ENCODE measurements at regions not wholly inside any gene's neighbourhood (a gene's known extent, or its start where the extent isn't known, plus 50 kb on each side); places are given as distances from the start of the nearest gene placed in this dataset.

- DNase-seq = no peak
- H3K4me3 ChIP-seq = no peak overlapping the region
- H3K9me3 ChIP-seq = no peaks in the 10 kb centered on the region
- H3K27me3 ChIP-seq = no peaks in the 10 kb centered on the region
- H3K36me3 ChIP-seq = no peaks in the 10 kb centered on the region
These were observed 58.6 kb downstream of the TMEM17 start for GRCh38 chr2:62447411-62447810.

- Histone ChIP-seq H3K9me3 (no peaks in the 10 kb centered on the region), H3K27me3 (no peaks in the 10 kb centered on the region), H3K4me3 (no peak overlapping the region), H3K36me3 (no peaks in the 10 kb centered on the region)
- DNase-seq = no peak
These were observed 59.5 kb downstream of the TMEM17 start for GRCh38 chr2:62446491-62446890.

DNA sequence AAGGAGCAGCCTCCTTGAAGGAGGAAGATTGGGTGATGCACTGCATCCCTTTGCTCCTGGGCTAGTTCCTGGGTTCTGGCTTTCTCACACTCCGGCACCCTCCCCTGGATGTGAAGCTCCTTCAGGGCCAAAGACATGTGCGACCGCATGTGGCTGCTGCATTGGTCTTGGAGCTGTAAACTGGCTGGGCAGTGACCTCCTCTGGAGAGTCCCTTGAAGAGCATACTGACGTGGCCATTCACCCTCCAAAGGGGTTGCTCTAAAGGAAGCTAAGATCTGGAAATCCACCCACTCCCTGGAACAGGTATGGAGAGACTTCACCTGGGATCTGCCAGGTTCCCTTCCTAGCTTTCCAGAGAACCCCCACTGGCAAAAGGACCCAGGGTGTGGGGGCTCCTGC lies 62.1 kb downstream of the TMEM17 start:
- Histone ChIP-seq H3K27me3 (no peaks in the 10 kb centered on the region), H3K9me3 (no peaks in the 10 kb centered on the region), H3K36me3 (no peaks in the 10 kb centered on the region), H3K4me3 (no peak overlapping the region)
- DNase-seq = no peak

- DNase-seq = no peak
- H3K36me3 ChIP-seq = no peaks in the 10 kb centered on the region
- no peaks in the 10 kb centered on the region for H3K9me3 ChIP-seq
- H3K27me3 ChIP-seq = no peaks in the 10 kb centered on the region
- H3K4me3 ChIP-seq = no peak overlapping the region
These were observed 62.5 kb downstream of the TMEM17 start for GRCh38 chr2:62443471-62443870.

DNA sequence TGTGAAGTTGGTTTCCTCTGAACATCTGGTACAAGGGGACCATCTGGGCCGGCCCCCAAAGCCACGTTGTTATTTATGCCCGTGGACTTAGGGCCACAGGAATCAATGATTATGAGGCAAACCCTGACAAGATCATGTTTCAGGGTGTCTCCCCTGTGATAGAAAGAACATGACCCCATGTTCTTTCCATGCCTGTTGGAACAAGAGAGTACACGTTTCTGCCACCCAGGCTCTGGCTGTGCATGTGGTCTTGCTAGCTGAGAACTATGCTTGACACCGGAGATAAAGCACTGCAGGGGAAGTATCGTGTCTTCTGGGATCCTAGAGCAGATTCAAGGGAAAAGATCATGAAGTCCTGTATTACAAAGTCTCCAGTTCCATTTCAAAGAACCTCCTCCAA lies 64.2 kb downstream of the TMEM17 start:
- Histone ChIP-seq H3K4me3 (no peak overlapping the region), H3K36me3 (no peaks in the 10 kb centered on the region), H3K27me3 (no peaks in the 10 kb centered on the region), H3K9me3 (no peaks in the 10 kb centered on the region)
- no peak for DNase-seq

DNA sequence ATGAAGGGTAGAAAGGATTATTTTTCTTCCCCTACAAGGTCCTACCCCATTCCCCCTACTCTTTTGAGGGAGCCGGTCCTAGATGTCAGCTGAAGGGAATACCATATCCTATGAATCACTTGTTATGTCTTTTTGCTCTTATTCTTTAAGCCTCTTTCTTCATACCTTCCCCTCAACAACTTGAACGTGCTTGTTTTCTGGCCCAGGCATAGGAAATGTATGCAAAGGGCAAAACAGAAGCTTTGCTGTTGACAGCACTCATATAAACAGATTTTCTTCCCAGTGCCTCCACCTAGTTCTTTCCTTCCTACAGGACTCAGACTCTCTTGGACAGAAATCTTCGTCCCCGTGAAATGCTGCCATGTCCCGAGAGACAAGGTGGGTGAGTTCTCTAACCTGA lies 64.6 kb downstream of the TMEM17 start:
- Histone ChIP-seq H3K36me3 (no peaks in the 10 kb centered on the region), H3K9me3 (no peaks in the 10 kb centered on the region), H3K4me3 (no peak overlapping the region), H3K27me3 (no peaks in the 10 kb centered on the region)
- no peak for DNase-seq

DNA sequence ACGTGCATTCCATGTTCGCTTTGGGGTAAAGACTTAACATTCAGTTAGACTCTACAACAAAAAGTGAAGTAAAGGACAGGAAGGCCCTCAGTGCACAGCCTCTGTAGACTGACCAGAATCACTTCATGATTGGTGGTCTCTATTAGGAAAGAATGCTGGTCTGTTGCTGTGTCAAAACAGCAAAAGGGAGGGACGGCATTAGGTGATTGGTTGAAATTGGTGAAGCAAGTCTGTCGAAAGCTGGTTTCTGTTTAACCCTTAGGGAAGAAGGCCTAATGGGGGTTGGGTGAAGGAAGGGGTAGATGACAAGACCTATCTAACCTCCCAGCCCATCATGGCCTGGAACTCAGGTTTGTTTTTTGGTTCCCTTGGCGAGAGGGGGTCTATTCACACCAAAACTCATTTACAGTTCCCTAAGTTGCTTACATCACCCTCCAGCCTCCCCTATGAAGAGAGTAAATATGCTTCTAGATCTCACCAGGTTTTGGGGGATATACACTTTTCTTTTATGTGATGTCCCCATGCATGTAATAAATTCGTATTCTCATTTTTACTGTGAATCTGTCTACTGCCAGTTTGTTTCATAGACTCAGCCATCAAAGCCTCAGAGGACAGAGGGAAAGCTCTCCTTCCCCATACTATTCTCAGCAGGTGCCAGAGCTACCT lies 65.6 kb downstream of the TMEM17 start:
- DNase-seq = no peak
- H3K9me3 ChIP-seq = no peaks in the 10 kb centered on the region
- H3K4me3 ChIP-seq = no peak overlapping the region
- H3K36me3 ChIP-seq = no peaks in the 10 kb centered on the region
- no peaks in the 10 kb centered on the region for H3K27me3 ChIP-seq

DNA sequence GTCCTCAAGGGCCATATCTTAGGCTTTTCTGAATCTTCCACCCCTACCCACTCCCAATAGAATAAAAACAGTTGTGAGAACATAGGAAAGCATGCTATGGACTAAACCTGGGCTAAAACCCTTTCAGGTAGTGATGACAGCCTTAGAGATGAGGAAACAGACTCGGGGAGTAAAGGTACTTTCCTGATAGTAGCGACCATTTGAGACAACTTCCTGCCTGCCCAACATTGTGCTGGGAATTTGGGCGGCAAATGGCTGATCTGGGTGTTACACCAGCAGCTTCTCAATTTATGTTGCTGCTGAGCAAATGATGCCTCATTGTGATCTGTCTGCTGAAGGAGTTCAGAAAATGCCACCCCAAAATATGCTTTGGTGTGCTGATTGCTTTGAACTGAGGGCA lies 66.6 kb downstream of the TMEM17 start:
- no peak for DNase-seq
- Histone ChIP-seq H3K36me3 (no peaks in the 10 kb centered on the region), H3K27me3 (no peaks in the 10 kb centered on the region), H3K9me3 (no peaks in the 10 kb centered on the region), H3K4me3 (no peak overlapping the region)

- Histone ChIP-seq H3K4me3 (no peak overlapping the region), H3K9me3 (no peaks in the 10 kb centered on the region), H3K27me3 (no peaks in the 10 kb centered on the region), H3K36me3 (no peaks in the 10 kb centered on the region)
- no peak for DNase-seq
These were observed 68.2 kb downstream of the TMEM17 start for GRCh38 chr2:62437785-62438184.

DNA sequence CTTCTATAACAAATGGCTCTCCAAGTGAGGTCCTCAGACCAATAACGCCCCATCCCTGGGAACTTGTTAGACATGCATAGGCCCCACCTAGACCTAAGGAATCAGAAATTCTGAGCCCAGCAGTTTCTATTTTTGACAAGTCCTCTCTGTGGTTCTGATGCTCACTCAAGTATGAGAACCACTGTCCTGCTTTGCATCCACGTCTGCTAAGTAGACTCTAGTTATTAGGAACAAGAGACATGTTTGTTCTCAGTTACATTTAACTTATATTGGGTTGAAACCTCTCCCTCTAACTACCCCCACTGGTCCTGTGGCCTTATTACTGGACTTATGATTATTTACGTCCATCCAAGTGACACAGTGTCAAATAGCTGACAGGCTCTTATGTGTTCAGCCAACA lies 70.3 kb downstream of the TMEM17 start:
- Histone ChIP-seq H3K36me3 (no peaks in the 10 kb centered on the region), H3K4me3 (no peak overlapping the region), H3K9me3 (no peaks in the 10 kb centered on the region), H3K27me3 (no peaks in the 10 kb centered on the region)
- no peak for DNase-seq

DNA sequence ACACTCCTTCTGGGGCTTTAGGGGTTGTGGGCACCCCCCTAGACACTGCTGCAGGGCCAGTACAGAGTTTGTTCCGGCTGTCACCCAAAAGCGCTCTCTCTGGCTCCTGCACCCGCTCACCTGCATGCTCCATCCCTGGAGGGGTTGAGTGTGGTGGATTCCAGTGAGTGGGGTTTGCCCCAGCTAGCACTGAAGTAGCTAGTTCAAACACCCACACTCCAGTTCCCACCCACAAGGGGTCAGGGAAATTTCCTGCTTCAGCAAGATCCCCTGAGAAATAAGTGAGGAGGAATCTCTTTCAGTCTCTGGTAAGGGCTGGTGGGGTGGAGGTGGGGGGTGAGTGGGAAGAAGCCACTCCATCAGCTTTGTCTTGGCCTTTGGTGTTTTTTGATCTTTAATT lies 73.6 kb downstream of the TMEM17 start:
- H3K4me3 ChIP-seq = no peak overlapping the region
- H3K9me3 ChIP-seq = no peaks in the 10 kb centered on the region
- no peaks in the 10 kb centered on the region for H3K36me3 ChIP-seq

GRCh38 chr2:62431512-62431911 lies 74.5 kb downstream of the TMEM17 start:
- H3K27me3 ChIP-seq = no peaks in the 10 kb centered on the region
- H3K4me3 ChIP-seq = no peak overlapping the region
- H3K9me3 ChIP-seq = no peaks in the 10 kb centered on the region
- no peaks in the 10 kb centered on the region for H3K36me3 ChIP-seq
- no peak for DNase-seq

More for the DNA sequence above, 73.6 kb downstream of the TMEM17 start:
- H3K27me3 ChIP-seq = no peaks in the 10 kb centered on the region
- DNase-seq = no peak

GRCh38 chr2:62430146-62430545 lies 75.8 kb downstream of the TMEM17 start:
- H3K27me3 ChIP-seq = no peaks in the 10 kb centered on the region
- no peak for DNase-seq
- H3K9me3 ChIP-seq = no peaks in the 10 kb centered on the region
- H3K4me3 ChIP-seq = no peak overlapping the region
- no peaks in the 10 kb centered on the region for H3K36me3 ChIP-seq

DNA sequence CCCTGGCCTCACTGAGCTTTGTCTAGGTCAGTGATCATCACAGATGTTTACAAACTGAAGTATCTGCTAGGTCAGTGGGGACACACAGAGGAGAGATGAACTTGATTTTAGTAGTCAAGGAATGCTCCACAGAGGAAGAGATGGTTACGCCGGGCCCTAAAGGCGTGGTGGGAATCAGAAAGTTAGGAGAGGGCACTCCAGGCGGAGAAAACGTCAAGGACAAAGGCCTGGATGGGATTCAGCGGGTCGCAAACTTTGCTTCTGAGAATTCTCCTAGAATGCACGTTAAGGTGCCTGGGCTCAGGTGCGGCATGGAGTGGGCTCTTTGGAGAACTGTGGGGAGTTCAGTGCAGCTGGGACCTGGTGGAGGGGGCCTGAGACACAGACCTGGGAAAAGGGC lies 78.8 kb downstream of the TMEM17 start:
- H3K4me3 ChIP-seq = no peak overlapping the region
- DNase-seq = no peak
- H3K36me3 ChIP-seq = no peaks in the 10 kb centered on the region
- no peaks in the 10 kb centered on the region for H3K9me3 ChIP-seq
- H3K27me3 ChIP-seq = no peaks in the 10 kb centered on the region

- no peaks in the 10 kb centered on the region for H3K27me3 ChIP-seq
- H3K36me3 ChIP-seq = no peaks in the 10 kb centered on the region
- DNase-seq = no peak
- H3K4me3 ChIP-seq = no peak overlapping the region
- H3K9me3 ChIP-seq = no peaks in the 10 kb centered on the region
These were observed 79.7 kb downstream of the TMEM17 start for GRCh38 chr2:62426154-62426912.

DNA sequence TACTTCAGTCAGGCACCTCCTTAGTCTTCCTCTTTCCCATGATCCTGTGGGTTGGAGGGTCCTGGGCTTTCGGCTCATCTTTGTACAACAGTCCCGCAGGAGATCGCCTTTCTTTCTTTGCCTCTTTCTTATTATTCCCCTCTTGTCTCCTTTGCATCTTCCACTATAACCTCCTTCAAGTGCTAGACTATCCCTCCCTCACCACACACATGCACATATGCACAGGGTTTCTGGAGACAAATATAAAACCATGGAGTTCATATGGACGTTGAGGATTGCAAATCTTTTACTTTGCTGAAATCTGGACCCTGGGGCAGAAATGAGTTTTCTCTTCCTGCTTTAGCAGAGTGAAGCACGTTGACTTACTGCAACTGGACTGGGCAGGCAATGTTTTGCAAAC lies 80.3 kb downstream of the TMEM17 start:
- Histone ChIP-seq H3K27me3 (no peaks in the 10 kb centered on the region), H3K36me3 (no peaks in the 10 kb centered on the region), H3K9me3 (no peaks in the 10 kb centered on the region), H3K4me3 (no peak overlapping the region)
- no peak for DNase-seq

DNA sequence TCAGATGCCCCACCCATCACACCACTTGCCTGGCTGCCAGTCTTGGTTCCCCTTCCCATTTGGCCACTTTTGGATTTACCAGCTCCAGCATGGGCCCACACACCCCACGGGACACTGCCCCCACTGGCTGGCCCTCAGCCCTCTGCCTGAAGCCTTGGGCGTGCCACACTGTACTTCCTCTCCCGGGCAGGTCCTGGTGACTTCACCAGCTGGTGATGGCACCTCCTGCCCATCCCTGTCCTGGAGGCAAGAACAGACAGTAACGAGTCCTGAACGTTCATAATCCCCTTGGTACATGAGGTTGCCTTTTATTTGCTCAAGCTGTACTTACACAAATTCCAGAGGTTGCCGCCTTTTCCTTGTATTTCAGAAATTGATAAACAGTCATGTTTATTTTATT lies 81.1 kb downstream of the TMEM17 start:
- Histone ChIP-seq H3K27me3 (no peaks in the 10 kb centered on the region), H3K36me3 (no peaks in the 10 kb centered on the region), H3K4me3 (no peak overlapping the region), H3K9me3 (no peaks in the 10 kb centered on the region; the same call in 1 of the 2 replicates)
- no peak for DNase-seq

DNA sequence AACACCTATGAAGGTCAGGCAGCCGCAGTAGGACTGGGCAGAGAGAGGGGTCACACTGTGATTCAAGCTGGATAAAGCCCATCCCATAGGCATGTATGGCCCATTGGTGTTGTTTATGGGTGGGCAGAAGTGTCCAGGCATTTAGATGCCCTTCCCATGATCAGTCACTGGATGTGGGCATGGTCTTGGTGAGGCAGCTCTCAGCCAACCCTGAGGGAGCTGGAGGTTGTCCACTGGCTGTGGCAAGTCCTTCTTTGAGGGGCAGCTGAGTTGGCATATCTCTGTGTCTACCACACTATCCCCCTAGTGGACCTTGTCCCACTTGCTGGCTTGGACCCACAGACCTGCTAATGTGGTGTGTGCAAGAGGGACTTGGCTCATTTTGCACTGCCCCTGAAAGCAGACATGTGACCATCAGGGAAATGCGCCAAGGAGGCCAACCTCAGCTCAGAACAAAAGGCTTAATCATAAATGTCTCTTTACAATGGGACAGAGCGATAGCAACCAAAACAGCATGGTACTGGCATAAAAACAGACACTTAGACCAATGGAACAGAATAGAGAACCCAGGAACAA lies 82.0 kb downstream of the TMEM17 start:
- peaks cover 2% of the 10 kb centered on the region; the same call in 1 of the 2 replicates for H3K9me3 ChIP-seq
- DNase-seq = no peak
- no peaks in the 10 kb centered on the region for H3K27me3 ChIP-seq
- H3K4me3 ChIP-seq = no peak overlapping the region
- no peaks in the 10 kb centered on the region for H3K36me3 ChIP-seq
